NCI-H146 (cell line): ENCODE measurements at regions not wholly inside any gene's neighbourhood (a gene's known extent, or its start where the extent isn't known, plus 50 kb on each side); places are given as distances from the start of the nearest gene placed in this dataset.

ENCODE experiments used
- DNase-seq: peaks from one replicate; lab custom pipeline; 2025; lab: John Stamatoyannopoulos, UW

- no peak for DNase-seq
Observed at GRCh38 chr5:143730112-143730801, 81.7 kb upstream of the HMHB1 start.

- no peak for DNase-seq
Observed at GRCh38 chr5:143729334-143729946, 82.5 kb upstream of the HMHB1 start.

GRCh38 chr5:143723159-143723558, 88.8 kb upstream of the HMHB1 start:
- no peak for DNase-seq

GRCh38 chr5:143721925-143722324, 90.0 kb upstream of the HMHB1 start:
- no peak for DNase-seq

GRCh38 chr5:143720689-143721088, 91.3 kb upstream of the HMHB1 start:
- no peak for DNase-seq

- no peak for DNase-seq
Observed at GRCh38 chr5:143717400-143717799, 94.6 kb upstream of the HMHB1 start.

- DNase-seq = no peak
Observed at GRCh38 chr5:143716881-143717280, 95.1 kb upstream of the HMHB1 start.

GRCh38 chr5:143715616-143716015, 96.3 kb upstream of the HMHB1 start:
- DNase-seq = no peak

- DNase-seq = no peak
Observed at GRCh38 chr5:143714629-143715028, 97.3 kb upstream of the HMHB1 start.

- DNase-seq = no peak
Observed at GRCh38 chr5:143713047-143714003, 98.6 kb upstream of the HMHB1 start.

GRCh38 chr5:143708672-143709071, 103.3 kb upstream of the HMHB1 start:
- no peak for DNase-seq

GRCh38 chr5:143707806-143708205, 104.2 kb upstream of the HMHB1 start:
- no peak for DNase-seq

- no peak for DNase-seq
Observed at GRCh38 chr5:143705381-143705780, 106.6 kb upstream of the HMHB1 start.

- no peak for DNase-seq
Observed at GRCh38 chr5:143703659-143704058, 108.3 kb upstream of the HMHB1 start.

- DNase-seq = no peak
Observed at GRCh38 chr5:143701493-143701892, 110.5 kb upstream of the HMHB1 start.

GRCh38 chr5:143700994-143701393, 111.0 kb upstream of the HMHB1 start:
- no peak for DNase-seq

- no peak for DNase-seq
Observed at GRCh38 chr5:143699121-143699520, 112.8 kb upstream of the HMHB1 start.

- peak; percentile 39 for DNase-seq
Observed at GRCh38 chr5:143698574-143698973, 113.4 kb upstream of the HMHB1 start.

GRCh38 chr5:143696921-143697320, 115.0 kb upstream of the HMHB1 start:
- DNase-seq = no peak

- no peak for DNase-seq
Observed at GRCh38 chr5:143695941-143696340, 116.0 kb upstream of the HMHB1 start.

GRCh38 chr5:143695244-143695864, 116.6 kb upstream of the HMHB1 start:
- DNase-seq = no peak

- no peak for DNase-seq
Observed at GRCh38 chr5:143694357-143694756, 117.6 kb upstream of the HMHB1 start.
